ENCODE measurements at regions not wholly inside any gene's neighbourhood (a gene's known extent, or its start where the extent isn't known, plus 50 kb on each side); places are given as distances from the start of the nearest gene placed in this dataset.

DNA sequence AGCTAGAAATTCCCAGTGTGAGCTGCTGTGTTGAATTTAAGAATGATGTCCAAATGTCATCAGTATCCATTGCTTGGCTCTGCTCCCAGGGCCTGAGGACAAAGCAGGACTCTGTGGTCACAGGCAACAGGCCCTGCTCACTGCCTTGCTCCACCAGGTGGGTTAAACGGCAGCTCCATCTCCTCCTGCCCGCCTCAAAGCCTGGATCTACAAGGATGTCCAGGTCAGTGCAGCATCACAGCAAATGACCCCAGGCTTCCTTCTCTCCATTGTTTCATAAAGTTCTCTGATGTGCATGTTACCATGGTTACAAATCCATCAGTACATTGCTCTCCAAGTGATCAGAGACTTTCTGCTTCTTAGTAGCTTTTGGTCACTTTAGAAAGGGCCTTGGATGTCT is 322.0 kb upstream of the ZNF32 start:
- TF ChIP-seq, protein P1, sequence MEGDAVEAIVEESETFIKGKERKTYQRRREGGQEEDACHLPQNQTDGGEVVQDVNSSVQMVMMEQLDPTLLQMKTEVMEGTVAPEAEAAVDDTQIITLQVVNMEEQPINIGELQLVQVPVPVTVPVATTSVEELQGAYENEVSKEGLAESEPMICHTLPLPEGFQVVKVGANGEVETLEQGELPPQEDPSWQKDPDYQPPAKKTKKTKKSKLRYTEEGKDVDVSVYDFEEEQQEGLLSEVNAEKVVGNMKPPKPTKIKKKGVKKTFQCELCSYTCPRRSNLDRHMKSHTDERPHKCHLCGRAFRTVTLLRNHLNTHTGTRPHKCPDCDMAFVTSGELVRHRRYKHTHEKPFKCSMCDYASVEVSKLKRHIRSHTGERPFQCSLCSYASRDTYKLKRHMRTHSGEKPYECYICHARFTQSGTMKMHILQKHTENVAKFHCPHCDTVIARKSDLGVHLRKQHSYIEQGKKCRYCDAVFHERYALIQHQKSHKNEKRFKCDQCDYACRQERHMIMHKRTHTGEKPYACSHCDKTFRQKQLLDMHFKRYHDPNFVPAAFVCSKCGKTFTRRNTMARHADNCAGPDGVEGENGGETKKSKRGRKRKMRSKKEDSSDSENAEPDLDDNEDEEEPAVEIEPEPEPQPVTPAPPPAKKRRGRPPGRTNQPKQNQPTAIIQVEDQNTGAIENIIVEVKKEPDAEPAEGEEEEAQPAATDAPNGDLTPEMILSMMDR (IDR thresholded peaks at IDR 0.05) = no peak
- no peak for TF ChIP-seq POLR2AphosphoS5 (IDR thresholded peaks at IDR 0.05)

All from gastroesophageal sphincter (tissue), 3 donors.